ENCODE measurements at regions not wholly inside any gene's neighbourhood (a gene's known extent, or its start where the extent isn't known, plus 50 kb on each side); places are given as distances from the start of the nearest gene placed in this dataset.
A peak's percentile ranks its signal among the peaks of the same experiment; 100 is the strongest.

DNA sequence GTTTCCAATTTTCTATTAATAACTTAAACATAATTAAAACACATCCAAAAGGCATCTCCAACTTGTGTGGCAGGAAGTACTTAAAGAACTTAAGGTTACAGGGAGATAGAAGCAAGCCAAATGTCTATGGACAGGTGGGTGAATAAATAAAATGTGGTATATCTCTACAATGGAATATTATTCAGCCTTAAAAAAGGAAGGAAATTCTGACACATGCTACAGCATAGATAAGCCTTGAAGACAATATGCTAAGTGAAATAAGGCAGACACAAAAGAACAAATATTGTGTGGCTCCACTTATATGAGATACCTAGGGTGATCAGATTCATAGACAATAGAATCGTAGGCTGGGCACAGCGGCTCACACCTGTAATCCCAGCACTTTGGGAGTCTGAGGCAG, 109.6 kb downstream of the WT1 start:
- Histone ChIP-seq H3K4me1 (ENCODE audit: insufficient read depth, low read length) (no peaks in the 10 kb centered on the region), H3K27ac (ENCODE audit: low read depth, low read length) (no peak overlapping the region), H3K9me3 (ENCODE audit: control insufficient read depth in 1 of 2, low read length in 2 of 2) (no peaks in the 10 kb centered on the region), H3K4me3 (ENCODE audit: low read length in 2 of 2) (no peak overlapping the region), H3K36me3 (ENCODE audit: insufficient read depth, low read length) (no peaks in the 10 kb centered on the region), H3K27me3 (ENCODE audit: insufficient read depth, low read length) (no peaks in the 10 kb centered on the region)
- ChIA-PET CTCF (ENCODE audit: partially characterized antibody) (interaction anchor here (4.0 to 8.4 kb wide), 3 partner anchors 9 to 468 kb away, joined by 19 to 94 read pairs (median 44); partner anchors contain the start of gene CCDC73), POLR2A (ENCODE audit: partially characterized antibody) (no interaction called here)
- no peak overlapping the region for H3K27ac Mint-ChIP-seq
- no peaks in the 10 kb centered on the region for H3K36me3 Mint-ChIP-seq
- no peaks in the 10 kb centered on the region for H3K9me3 Mint-ChIP-seq
- no peak overlapping the region for H3K4me3 Mint-ChIP-seq
- DNase-seq = no peak
- peaks cover 0 to 2% (median under 1%) of the 10 kb centered on the region in 4 donors for H3K4me1 Mint-ChIP-seq
- peaks cover 12 to 15% of the 10 kb centered on the region in 2 donors for H3K27me3 Mint-ChIP-seq
- intact Hi-C loops (cut with micrococcal nuclease) = loop anchor here (10.0 kb wide), 1 partner anchor 289 kb away; no protein-coding TSS in a partner anchor

DNA sequence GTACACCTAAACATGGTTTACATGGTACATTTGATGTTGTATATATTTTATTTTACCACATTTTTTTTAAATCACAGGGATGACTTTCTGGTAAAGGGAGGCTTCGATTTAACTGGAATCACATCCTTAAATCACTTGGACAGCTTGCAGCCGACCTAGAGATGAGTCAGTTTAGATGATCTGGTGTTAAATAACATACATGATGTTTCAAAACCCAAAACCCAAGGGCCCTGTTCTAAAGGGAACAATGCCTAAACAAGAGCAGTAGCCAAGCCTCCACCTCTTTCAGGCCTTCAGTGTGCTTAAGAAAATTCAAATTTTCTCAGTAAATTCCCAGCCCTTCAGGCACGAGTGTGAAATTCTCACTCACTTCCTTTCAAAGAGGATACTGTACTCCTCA, 108.8 kb downstream of the WT1 start:
- no peak overlapping the region for H3K27ac Mint-ChIP-seq
- H3K27ac ChIP-seq (ENCODE audit: low read depth, low read length) = no peak overlapping the region
- H3K4me1 ChIP-seq (ENCODE audit: insufficient read depth, low read length) = no peaks in the 10 kb centered on the region
- H3K4me3 Mint-ChIP-seq = no peak overlapping the region
- H3K4me3 ChIP-seq (ENCODE audit: low read length in 2 of 2) = no peak overlapping the region
- no peak for DNase-seq
- intact Hi-C loops (cut with micrococcal nuclease) = loop anchor here (10.0 kb wide), 1 partner anchor 288 kb away; no protein-coding TSS in a partner anchor
- CTCF ChIA-PET (ENCODE audit: partially characterized antibody) = interaction anchor here (1.0 to 1.7 kb wide), 3 partner anchors 17 to 466 kb away, joined by 3 to 9 read pairs (median 7); no protein-coding TSS in a partner anchor
- POLR2A ChIA-PET (ENCODE audit: partially characterized antibody) = no interaction called here
- H3K9me3 ChIP-seq (ENCODE audit: control insufficient read depth in 1 of 2, low read length in 2 of 2) = no peaks in the 10 kb centered on the region
- peaks cover 0 to 2% (median under 1%) of the 10 kb centered on the region in 4 donors for H3K4me1 Mint-ChIP-seq
- H3K36me3 ChIP-seq (ENCODE audit: insufficient read depth, low read length) = no peaks in the 10 kb centered on the region
- H3K27me3 Mint-ChIP-seq = peaks cover 12 to 14% of the 10 kb centered on the region in 2 donors
- no peaks in the 10 kb centered on the region for H3K27me3 ChIP-seq (ENCODE audit: insufficient read depth, low read length)
- no peaks in the 10 kb centered on the region for H3K9me3 Mint-ChIP-seq
- no peaks in the 10 kb centered on the region for H3K36me3 Mint-ChIP-seq

DNA sequence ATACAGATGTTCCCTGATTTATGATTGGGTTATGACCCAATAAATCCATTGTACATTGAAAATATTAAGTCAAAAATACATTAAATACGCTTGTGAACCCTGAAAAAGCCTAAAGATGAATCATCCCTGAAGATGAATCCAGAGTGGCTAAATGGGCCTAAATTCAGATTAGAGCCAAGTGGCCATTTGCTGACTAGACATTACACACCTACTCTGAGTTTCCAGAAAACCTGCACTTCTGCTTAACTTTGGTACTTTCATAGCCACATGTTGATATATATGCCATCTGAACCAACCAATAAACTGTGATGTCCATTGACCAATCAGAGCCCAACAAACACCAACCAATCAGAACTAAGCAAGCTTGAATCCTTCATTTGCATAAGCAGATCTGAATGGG, 106.9 kb downstream of the WT1 start:
- Mint-ChIP-seq H3K27ac (no peak overlapping the region), H3K9me3 (no peaks in the 10 kb centered on the region), H3K4me3 (no peak overlapping the region), H3K27me3 (peaks cover 13 to 15% of the 10 kb centered on the region in 2 donors), H3K4me1 (peaks cover 6 to 16% (median 11%) of the 10 kb centered on the region in 4 donors), H3K36me3 (no peaks in the 10 kb centered on the region)
- intact Hi-C loops (cut with micrococcal nuclease) = loop anchor here (10.0 kb wide), 1 partner anchor 286 kb away; no protein-coding TSS in a partner anchor
- no peak overlapping the region for H3K4me3 ChIP-seq (ENCODE audit: low read length in 2 of 2)
- H3K27ac ChIP-seq (ENCODE audit: low read depth, low read length) = no peak overlapping the region
- no peaks in the 10 kb centered on the region for H3K27me3 ChIP-seq (ENCODE audit: insufficient read depth, low read length)
- no peaks in the 10 kb centered on the region for H3K9me3 ChIP-seq (ENCODE audit: control insufficient read depth in 1 of 2, low read length in 2 of 2)
- POLR2A ChIA-PET (ENCODE audit: partially characterized antibody) = no interaction called here
- CTCF ChIA-PET (ENCODE audit: partially characterized antibody) = interaction anchor here (1.7 kb wide), 1 partner anchor 15 kb away, joined by 7 read pairs; no protein-coding TSS in a partner anchor
- no peaks in the 10 kb centered on the region for H3K4me1 ChIP-seq (ENCODE audit: insufficient read depth, low read length)
- no peak for DNase-seq
- H3K36me3 ChIP-seq (ENCODE audit: insufficient read depth, low read length) = no peaks in the 10 kb centered on the region

DNA sequence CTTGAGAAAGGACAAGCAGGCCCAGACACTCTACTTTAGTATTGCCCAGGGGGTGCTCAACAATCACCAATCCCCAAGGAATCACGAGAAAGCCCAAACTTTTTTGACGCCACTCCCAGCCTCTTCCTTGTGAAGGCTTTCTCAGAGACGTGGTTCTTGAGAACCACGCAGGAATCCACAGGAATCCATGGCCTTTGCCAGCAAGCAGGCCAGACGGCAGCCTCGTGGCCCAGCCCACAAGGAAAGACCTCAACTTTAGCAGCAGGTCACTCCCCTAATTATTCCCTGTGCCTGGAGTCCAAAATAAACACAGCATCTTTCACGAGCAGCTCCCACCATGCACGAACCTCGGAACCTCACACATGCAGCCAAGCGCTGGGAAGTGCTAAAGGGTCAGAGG, 104.2 kb downstream of the WT1 start:
- H3K4me3 ChIP-seq (ENCODE audit: low read length in 2 of 2) = no peak overlapping the region
- ChIA-PET POLR2A (ENCODE audit: partially characterized antibody) (interaction anchor here (0.5 kb wide), 1 partner anchor 64 kb away, joined by 3 read pairs; no protein-coding TSS in a partner anchor), CTCF (ENCODE audit: partially characterized antibody) (interaction anchor here (1.5 kb wide), 1 partner anchor 16 kb away, joined by 3 read pairs; no protein-coding TSS in a partner anchor)
- Mint-ChIP-seq H3K27me3 (peaks cover 17 to 24% of the 10 kb centered on the region in 2 donors), H3K4me3 (no peak overlapping the region), H3K36me3 (no peaks in the 10 kb centered on the region), H3K4me1 (peaks cover 7 to 16% (median 12%) of the 10 kb centered on the region in 4 donors), H3K9me3 (no peaks in the 10 kb centered on the region), H3K27ac (no peak overlapping the region)
- H3K4me1 ChIP-seq (ENCODE audit: insufficient read depth, low read length) = no peaks in the 10 kb centered on the region
- intact Hi-C loops (cut with micrococcal nuclease) = no loop called here
- no peaks in the 10 kb centered on the region for H3K36me3 ChIP-seq (ENCODE audit: insufficient read depth, low read length)
- no peaks in the 10 kb centered on the region for H3K27me3 ChIP-seq (ENCODE audit: insufficient read depth, low read length)
- no peak overlapping the region for H3K27ac ChIP-seq (ENCODE audit: low read depth, low read length)
- no peak for DNase-seq
- no peaks in the 10 kb centered on the region for H3K9me3 ChIP-seq (ENCODE audit: control insufficient read depth in 1 of 2, low read length in 2 of 2)

DNA sequence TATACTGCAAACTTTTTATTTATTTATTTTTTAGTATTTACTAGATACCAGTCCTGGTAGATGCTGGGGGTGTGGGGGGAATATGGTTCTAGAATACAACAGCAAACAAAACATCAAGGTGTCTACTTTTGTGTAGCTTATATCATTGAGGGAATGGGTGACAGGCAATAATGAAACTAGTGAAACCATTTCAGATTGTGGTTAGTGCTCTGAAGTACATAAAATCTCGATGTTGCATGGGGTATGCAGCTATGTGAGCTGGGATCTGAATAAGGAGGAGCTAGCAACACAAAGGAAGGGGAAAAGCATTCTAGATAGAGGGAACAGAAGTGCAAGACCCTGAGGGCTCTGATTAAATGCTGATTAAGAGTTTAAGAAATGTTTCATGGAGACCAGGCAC, 103.5 kb downstream of the WT1 start:
- DNase-seq = no peak
- H3K27me3 ChIP-seq (ENCODE audit: insufficient read depth, low read length) = no peaks in the 10 kb centered on the region
- no peak overlapping the region for H3K27ac ChIP-seq (ENCODE audit: low read depth, low read length)
- no peaks in the 10 kb centered on the region for H3K9me3 ChIP-seq (ENCODE audit: control insufficient read depth in 1 of 2, low read length in 2 of 2)
- H3K36me3 ChIP-seq (ENCODE audit: insufficient read depth, low read length) = no peaks in the 10 kb centered on the region
- Mint-ChIP-seq H3K36me3 (no peaks in the 10 kb centered on the region), H3K4me3 (peak overlapping the region in 5 of 8 donors; percentile 9 to 88 (median 37)), H3K27me3 (peaks cover 18 to 25% of the 10 kb centered on the region in 2 donors), H3K4me1 (peaks cover 7 to 16% (median 12%) of the 10 kb centered on the region in 4 donors), H3K9me3 (no peaks in the 10 kb centered on the region), H3K27ac (no peak overlapping the region)
- CTCF ChIA-PET (ENCODE audit: partially characterized antibody) = no interaction called here
- POLR2A ChIA-PET (ENCODE audit: partially characterized antibody) = interaction anchor here (0.5 to 0.6 kb wide), 2 partner anchors 65 to 521 kb away, joined by 3 read pairs; no protein-coding TSS in a partner anchor
- no peak overlapping the region for H3K4me3 ChIP-seq (ENCODE audit: low read length in 2 of 2)
- H3K4me1 ChIP-seq (ENCODE audit: insufficient read depth, low read length) = no peaks in the 10 kb centered on the region
- intact Hi-C loops (cut with micrococcal nuclease) = no loop called here

DNA sequence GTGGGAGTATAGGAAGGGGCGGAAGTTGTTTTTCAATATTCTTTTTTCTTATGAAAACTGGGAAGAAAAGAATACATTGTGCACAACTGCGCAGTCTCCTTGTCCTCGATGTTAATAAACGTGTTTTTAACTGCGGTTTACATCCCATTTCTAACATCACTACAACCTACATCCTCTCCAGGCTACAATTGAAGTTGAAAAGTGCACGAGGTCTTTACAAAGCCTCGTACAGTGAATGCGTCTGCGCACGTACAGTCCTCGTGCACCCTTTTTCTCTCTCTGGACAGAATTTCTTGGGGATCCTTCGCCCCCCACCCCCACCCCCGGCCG, 102.4 kb downstream of the WT1 start:
- no peaks in the 10 kb centered on the region for H3K9me3 Mint-ChIP-seq
- Histone ChIP-seq H3K27me3 (ENCODE audit: insufficient read depth, low read length) (no peaks in the 10 kb centered on the region), H3K27ac (ENCODE audit: low read depth, low read length) (no peak overlapping the region), H3K4me3 (ENCODE audit: low read length in 2 of 2) (peak overlapping the region in 1 of 2 donors; percentile 44), H3K36me3 (ENCODE audit: insufficient read depth, low read length) (no peaks in the 10 kb centered on the region), H3K4me1 (ENCODE audit: insufficient read depth, low read length) (no peaks in the 10 kb centered on the region), H3K9me3 (ENCODE audit: control insufficient read depth in 1 of 2, low read length in 2 of 2) (no peaks in the 10 kb centered on the region)
- DNase-seq = no peak
- H3K27me3 Mint-ChIP-seq = peaks cover 16 to 22% of the 10 kb centered on the region in 2 donors
- peak overlapping the region; percentile 76 to 88 (median 81) for H3K4me3 Mint-ChIP-seq
- CTCF ChIA-PET (ENCODE audit: partially characterized antibody) = interaction anchor here (0.7 to 3.4 kb wide), 6 partner anchors 9 to 22 kb away, joined by 3 to 44 read pairs (median 10); no protein-coding TSS in a partner anchor
- intact Hi-C loops (cut with micrococcal nuclease) = no loop called here
- H3K27ac Mint-ChIP-seq = no peak overlapping the region
- POLR2A ChIA-PET (ENCODE audit: partially characterized antibody) = interaction anchor here (0.6 kb wide), 1 partner anchor 30 kb away, joined by 3 read pairs; no protein-coding TSS in a partner anchor
- peaks cover 7 to 16% (median 12%) of the 10 kb centered on the region in 4 donors for H3K4me1 Mint-ChIP-seq
- no peaks in the 10 kb centered on the region for H3K36me3 Mint-ChIP-seq

DNA sequence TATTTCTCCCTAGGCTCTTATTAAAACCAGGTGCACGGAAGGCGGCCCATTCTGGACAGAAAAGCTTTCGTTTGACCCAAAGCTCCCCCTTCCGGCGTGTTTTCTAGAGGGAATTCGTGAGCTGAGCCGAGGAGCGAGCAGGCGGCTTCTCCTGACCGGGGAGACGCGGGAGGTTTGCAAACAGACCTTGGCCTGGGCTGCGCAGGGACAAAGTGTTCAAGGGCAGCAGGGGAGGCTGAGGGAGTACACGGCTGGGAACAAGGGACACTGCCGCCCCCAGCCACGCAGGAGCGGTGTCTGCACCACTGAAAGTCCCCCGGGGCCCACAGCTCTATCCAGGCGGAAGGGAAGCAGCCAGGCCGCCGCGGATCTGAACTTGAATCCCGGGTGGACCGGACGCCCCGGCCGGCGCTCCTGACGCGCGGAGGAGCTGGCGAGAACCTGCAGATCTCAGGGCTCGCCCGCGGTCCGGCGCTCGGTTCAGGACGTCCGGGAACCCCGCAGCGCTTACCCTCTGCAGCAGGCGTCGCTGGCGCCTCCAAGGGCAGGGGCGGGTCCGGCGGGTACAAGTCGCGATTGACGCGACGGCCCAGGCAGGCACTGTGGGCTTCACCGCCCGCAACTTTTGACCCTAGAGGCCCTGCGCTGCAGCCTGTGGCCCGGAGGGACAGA, 101.9 kb downstream of the WT1 start:
- H3K27ac ChIP-seq (ENCODE audit: low read depth, low read length) = no peak overlapping the region
- H3K27me3 ChIP-seq (ENCODE audit: insufficient read depth, low read length) = no peaks in the 10 kb centered on the region
- no peaks in the 10 kb centered on the region for H3K4me1 ChIP-seq (ENCODE audit: insufficient read depth, low read length)
- Mint-ChIP-seq H3K36me3 (no peaks in the 10 kb centered on the region), H3K4me3 (peak overlapping the region; percentile 76 to 88 (median 81)), H3K27me3 (peaks cover 16 to 22% of the 10 kb centered on the region in 2 donors), H3K4me1 (peaks cover 7 to 16% (median 12%) of the 10 kb centered on the region in 4 donors), H3K27ac (peak overlapping the region in 1 of 7 donors; percentile 49), H3K9me3 (no peaks in the 10 kb centered on the region)
- peak in 2 of 5 donors; percentile 6 to 11 for DNase-seq
- H3K9me3 ChIP-seq (ENCODE audit: control insufficient read depth in 1 of 2, low read length in 2 of 2) = no peaks in the 10 kb centered on the region
- H3K4me3 ChIP-seq (ENCODE audit: low read length in 2 of 2) = peak overlapping the region in 1 of 2 donors; percentile 44
- intact Hi-C loops (cut with micrococcal nuclease) = no loop called here
- ChIA-PET POLR2A (ENCODE audit: partially characterized antibody) (interaction anchor here (0.6 kb wide), 1 partner anchor 30 kb away, joined by 3 read pairs; no protein-coding TSS in a partner anchor), CTCF (ENCODE audit: partially characterized antibody) (interaction anchor here (0.7 to 3.4 kb wide), 7 partner anchors 10 to 22 kb away, joined by 3 to 44 read pairs (median 8); no protein-coding TSS in a partner anchor)
- H3K36me3 ChIP-seq (ENCODE audit: insufficient read depth, low read length) = no peaks in the 10 kb centered on the region
